ENCODE measurements at regions not wholly inside any gene's neighbourhood (a gene's known extent, or its start where the extent isn't known, plus 50 kb on each side); places are given as distances from the start of the nearest gene placed in this dataset.

GRCh38 chr1:199735660-199736059 is 291.9 kb upstream of the NR5A2 start:
- 76 to 86% methylated on average over 6 of the region's 6 CpGs for WGBS, 2 donors
- peaks cover 0 to 5% (median 0%) of the 10 kb centered on the region in 5 donors for H3K4me1 ChIP-seq (ENCODE audit: control insufficient read depth in 5 of 5, insufficient read depth in 5 of 5, low read length in 5 of 5)
- H3K27ac ChIP-seq (ENCODE audit: low read depth in 1 of 2, low read length in 1 of 2), result no peak overlapping the region
- no peak overlapping the region for H3K4me3 ChIP-seq
- ATAC-seq (ENCODE audit: insufficient read depth, low FRiP score) (no peak), DNase-seq (no peak)
- H3K36me3 ChIP-seq (ENCODE audit: control insufficient read depth in 4 of 4, insufficient read depth in 4 of 4, low read length in 4 of 4), result no peaks in the 10 kb centered on the region
- H3K9ac ChIP-seq (ENCODE audit: insufficient read depth in 1 of 2, low read length in 2 of 2), result no peak overlapping the region
- H3K27me3 ChIP-seq (ENCODE audit: control insufficient read depth in 3 of 3, insufficient read depth in 3 of 3, low read length in 2 of 3), result no peaks in the 10 kb centered on the region
- no peaks in the 10 kb centered on the region for H3K9me3 ChIP-seq (ENCODE audit: control insufficient read depth in 4 of 4, insufficient read depth in 3 of 4, low read length in 3 of 4)
- TF ChIP-seq CTCF (IDR thresholded peaks at IDR 0.05; ENCODE audit: control extremely low read depth, extremely low read depth), result no peak

- no peak overlapping the region for H3K9ac ChIP-seq (ENCODE audit: insufficient read depth in 1 of 2, low read length in 2 of 2)
- TF ChIP-seq CTCF (IDR thresholded peaks at IDR 0.05; ENCODE audit: control extremely low read depth, extremely low read depth), result no peak
- H3K36me3 ChIP-seq (ENCODE audit: control insufficient read depth in 4 of 4, insufficient read depth in 4 of 4, low read length in 4 of 4), result no peaks in the 10 kb centered on the region
- H3K4me1 ChIP-seq (ENCODE audit: control insufficient read depth in 5 of 5, insufficient read depth in 5 of 5, low read length in 5 of 5), result peaks cover 0 to 5% (median 0%) of the 10 kb centered on the region in 5 donors
- H3K27ac ChIP-seq (ENCODE audit: low read depth in 1 of 2, low read length in 1 of 2), result no peak overlapping the region
- no peaks in the 10 kb centered on the region for H3K9me3 ChIP-seq (ENCODE audit: control insufficient read depth in 4 of 4, insufficient read depth in 3 of 4, low read length in 3 of 4)
- DNase-seq, result no peak
- H3K27me3 ChIP-seq (ENCODE audit: control insufficient read depth in 3 of 3, insufficient read depth in 3 of 3, low read length in 2 of 3), result no peaks in the 10 kb centered on the region
- H3K4me3 ChIP-seq, result no peak overlapping the region
- WGBS, 2 donors, result 64 to 72% methylated on average over 3 of the region's 3 CpGs
- no peak for ATAC-seq (ENCODE audit: insufficient read depth, low FRiP score)
These were observed 290.9 kb upstream of the NR5A2 start for GRCh38 chr1:199736646-199737045.

GRCh38 chr1:199741586-199741985 is 285.9 kb upstream of the NR5A2 start:
- ATAC-seq (ENCODE audit: insufficient read depth, low FRiP score), result no peak
- no peak overlapping the region for H3K27ac ChIP-seq (ENCODE audit: low read depth in 1 of 2, low read length in 1 of 2)
- WGBS, 2 donors, result 81 to 84% methylated on average over 7 of the region's 7 CpGs
- TF ChIP-seq CTCF (IDR thresholded peaks at IDR 0.05; ENCODE audit: control extremely low read depth, extremely low read depth), result no peak
- H3K4me3 ChIP-seq, result no peak overlapping the region
- no peaks in the 10 kb centered on the region for H3K36me3 ChIP-seq (ENCODE audit: control insufficient read depth in 4 of 4, insufficient read depth in 4 of 4, low read length in 4 of 4)
- H3K27me3 ChIP-seq (ENCODE audit: control insufficient read depth in 3 of 3, insufficient read depth in 3 of 3, low read length in 2 of 3), result peaks cover 0 to 2% (median 0%) of the 10 kb centered on the region in 3 donors
- H3K9ac ChIP-seq (ENCODE audit: insufficient read depth in 1 of 2, low read length in 2 of 2), result no peak overlapping the region
- no peaks in the 10 kb centered on the region for H3K9me3 ChIP-seq (ENCODE audit: control insufficient read depth in 4 of 4, insufficient read depth in 3 of 4, low read length in 3 of 4)
- no peaks in the 10 kb centered on the region for H3K4me1 ChIP-seq (ENCODE audit: control insufficient read depth in 5 of 5, insufficient read depth in 5 of 5, low read length in 5 of 5)
- no peak for DNase-seq

- H3K27ac ChIP-seq (ENCODE audit: low read depth in 1 of 2, low read length in 1 of 2), result no peak overlapping the region
- 36 to 68% methylated on average over 2 of the region's 2 CpGs for WGBS, 2 donors
- H3K9ac ChIP-seq (ENCODE audit: insufficient read depth in 1 of 2, low read length in 2 of 2), result no peak overlapping the region
- H3K36me3 ChIP-seq (ENCODE audit: control insufficient read depth in 4 of 4, insufficient read depth in 4 of 4, low read length in 4 of 4), result no peaks in the 10 kb centered on the region
- TF ChIP-seq CTCF (IDR thresholded peaks at IDR 0.05; ENCODE audit: control extremely low read depth, extremely low read depth), result no peak
- H3K4me1 ChIP-seq (ENCODE audit: control insufficient read depth in 5 of 5, insufficient read depth in 5 of 5, low read length in 5 of 5), result no peaks in the 10 kb centered on the region
- ATAC-seq (ENCODE audit: insufficient read depth, low FRiP score), result no peak
- peaks cover 0 to 8% (median 3%) of the 10 kb centered on the region in 3 donors for H3K27me3 ChIP-seq (ENCODE audit: control insufficient read depth in 3 of 3, insufficient read depth in 3 of 3, low read length in 2 of 3)
- no peak overlapping the region for H3K4me3 ChIP-seq
- H3K9me3 ChIP-seq (ENCODE audit: control insufficient read depth in 4 of 4, insufficient read depth in 3 of 4, low read length in 3 of 4), result no peaks in the 10 kb centered on the region
- no peak for DNase-seq
These were observed 285.0 kb upstream of the NR5A2 start for GRCh38 chr1:199742547-199742946.

Data from lung (tissue), 11 donors.